ENCODE measurements at regions not wholly inside any gene's neighbourhood (a gene's known extent, or its start where the extent isn't known, plus 50 kb on each side); places are given as distances from the start of the nearest gene placed in this dataset.

DNA sequence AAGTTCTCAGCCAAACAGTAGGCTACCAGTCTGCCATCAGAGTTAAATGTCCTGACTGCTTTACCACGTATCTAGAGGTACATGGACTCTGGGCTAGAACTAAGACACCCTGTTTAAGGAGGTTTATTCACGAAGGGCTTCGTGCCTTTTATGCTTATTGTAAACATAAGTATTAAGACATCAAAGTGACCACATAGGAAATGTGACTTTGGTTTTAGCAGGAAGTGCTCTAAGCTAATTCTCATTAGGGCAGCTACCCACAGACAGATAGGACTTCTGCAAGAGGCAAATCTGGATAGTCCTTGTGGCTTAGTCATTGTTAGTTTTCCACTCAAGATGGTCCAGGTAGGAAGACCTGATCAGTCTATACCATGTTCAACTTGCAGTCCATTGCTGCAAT, 233.3 kb upstream of the MGAT5 start:
- Mint-ChIP-seq H3K27me3 (ENCODE audit: insufficient read depth) (no peaks in the 10 kb centered on the region), H3K36me3 (ENCODE audit: low read depth) (no peaks in the 10 kb centered on the region), H3K9me3 (no peaks in the 10 kb centered on the region), H3K4me3 (no peak overlapping the region), H3K4me1 (ENCODE audit: low read depth) (peaks cover 66% of the 10 kb centered on the region), H3K27ac (no peak overlapping the region)
- DNase-seq = no peak
- TF ChIP-seq, protein P1, sequence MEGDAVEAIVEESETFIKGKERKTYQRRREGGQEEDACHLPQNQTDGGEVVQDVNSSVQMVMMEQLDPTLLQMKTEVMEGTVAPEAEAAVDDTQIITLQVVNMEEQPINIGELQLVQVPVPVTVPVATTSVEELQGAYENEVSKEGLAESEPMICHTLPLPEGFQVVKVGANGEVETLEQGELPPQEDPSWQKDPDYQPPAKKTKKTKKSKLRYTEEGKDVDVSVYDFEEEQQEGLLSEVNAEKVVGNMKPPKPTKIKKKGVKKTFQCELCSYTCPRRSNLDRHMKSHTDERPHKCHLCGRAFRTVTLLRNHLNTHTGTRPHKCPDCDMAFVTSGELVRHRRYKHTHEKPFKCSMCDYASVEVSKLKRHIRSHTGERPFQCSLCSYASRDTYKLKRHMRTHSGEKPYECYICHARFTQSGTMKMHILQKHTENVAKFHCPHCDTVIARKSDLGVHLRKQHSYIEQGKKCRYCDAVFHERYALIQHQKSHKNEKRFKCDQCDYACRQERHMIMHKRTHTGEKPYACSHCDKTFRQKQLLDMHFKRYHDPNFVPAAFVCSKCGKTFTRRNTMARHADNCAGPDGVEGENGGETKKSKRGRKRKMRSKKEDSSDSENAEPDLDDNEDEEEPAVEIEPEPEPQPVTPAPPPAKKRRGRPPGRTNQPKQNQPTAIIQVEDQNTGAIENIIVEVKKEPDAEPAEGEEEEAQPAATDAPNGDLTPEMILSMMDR (IDR thresholded peaks at IDR 0.05) = no peak

DNA sequence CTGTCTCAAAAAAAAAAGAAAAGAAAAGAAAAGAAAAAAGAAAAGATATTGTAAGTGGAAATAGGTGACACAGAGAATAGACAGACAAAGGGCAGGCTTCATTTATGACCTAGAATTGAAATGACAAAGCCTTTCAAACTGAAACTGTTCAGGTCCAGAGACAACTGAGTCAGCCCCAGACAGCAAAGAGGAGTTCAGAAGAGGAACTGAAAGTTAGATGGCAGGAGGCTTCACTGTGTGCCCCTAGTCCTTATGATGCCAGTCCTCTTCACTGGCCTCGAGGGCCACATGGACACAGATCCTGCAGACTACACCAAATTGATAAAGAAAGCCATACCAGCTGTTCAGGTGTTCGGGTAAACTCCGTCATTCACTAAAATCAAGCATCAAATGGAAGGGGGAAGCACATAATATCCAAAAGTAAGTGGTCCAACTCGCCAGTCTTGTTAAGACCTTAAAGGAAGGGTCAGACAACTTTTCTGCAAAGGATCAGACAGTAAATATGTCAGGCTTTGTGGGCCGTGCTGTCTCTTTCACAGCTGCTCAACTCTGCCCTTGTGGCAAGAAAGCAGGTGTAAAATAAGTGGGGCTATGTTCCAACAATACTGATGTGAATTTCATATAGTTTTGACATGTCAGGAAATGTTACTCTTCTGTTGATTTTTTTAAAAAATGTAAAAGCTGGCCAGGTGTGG, 231.9 kb upstream of the MGAT5 start:
- Mint-ChIP-seq H3K4me3 (peak overlapping the region; percentile 27; the same call in 1 of the 2 replicates), H3K27me3 (ENCODE audit: insufficient read depth) (no peaks in the 10 kb centered on the region), H3K4me1 (ENCODE audit: low read depth) (peaks cover 54% of the 10 kb centered on the region), H3K36me3 (ENCODE audit: low read depth) (no peaks in the 10 kb centered on the region), H3K9me3 (no peaks in the 10 kb centered on the region), H3K27ac (no peak overlapping the region)
- no peak for DNase-seq
- TF ChIP-seq, protein P1 (IDR thresholded peaks at IDR 0.05) = no peak

DNA sequence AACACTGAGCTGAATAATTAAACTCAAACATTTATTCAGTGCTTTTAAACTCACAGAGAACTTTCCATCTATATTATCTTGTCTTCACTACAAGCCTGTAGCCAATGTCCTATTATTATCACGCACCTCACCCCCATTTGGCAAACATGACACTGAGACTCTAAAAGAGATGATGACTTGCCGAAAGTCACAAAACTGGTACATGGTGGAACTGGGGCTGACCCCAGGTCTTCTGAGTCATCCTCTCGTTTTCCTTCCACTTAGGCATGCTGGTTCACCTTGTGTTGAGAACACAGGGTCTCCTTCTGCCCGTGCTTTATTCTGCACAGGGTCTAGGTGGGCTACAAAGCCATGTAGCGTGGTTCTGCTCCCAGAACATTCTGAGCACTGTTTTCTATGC, 230.0 kb upstream of the MGAT5 start:
- peaks cover 3% of the 10 kb centered on the region; the same call in 1 of the 2 replicates for H3K27me3 Mint-ChIP-seq (ENCODE audit: insufficient read depth)
- no peak for DNase-seq
- no peak overlapping the region for H3K4me3 Mint-ChIP-seq
- no peaks in the 10 kb centered on the region for H3K36me3 Mint-ChIP-seq (ENCODE audit: low read depth)
- H3K4me1 Mint-ChIP-seq (ENCODE audit: low read depth) = peaks cover 43% of the 10 kb centered on the region; the same call in 1 of the 2 replicates
- no peak overlapping the region for H3K27ac Mint-ChIP-seq
- H3K9me3 Mint-ChIP-seq = no peaks in the 10 kb centered on the region
- TF ChIP-seq, protein P1 (IDR thresholded peaks at IDR 0.05) = no peak

DNA sequence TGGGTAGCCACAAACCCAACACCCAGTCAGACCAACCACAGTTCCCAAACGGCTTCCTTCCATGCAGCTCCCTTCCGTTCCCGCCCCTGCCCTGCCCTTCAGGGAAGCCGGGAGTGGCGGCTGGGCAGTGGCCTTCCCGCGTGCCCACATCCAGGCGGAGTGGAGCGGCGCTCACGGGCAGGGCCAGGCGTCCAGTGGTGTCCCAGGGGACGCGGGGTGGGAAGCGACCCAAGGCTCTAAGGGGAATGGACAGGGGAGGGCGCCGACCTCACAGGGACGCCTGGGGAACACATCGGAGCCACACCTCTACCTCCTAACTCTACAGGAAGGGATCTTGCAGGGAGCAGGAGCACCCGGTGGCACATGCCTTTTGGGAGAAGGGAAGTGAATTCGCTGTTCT, 225.9 kb upstream of the MGAT5 start:
- no peak for DNase-seq
- TF ChIP-seq, protein P1 (IDR thresholded peaks at IDR 0.05) = no peak
- Mint-ChIP-seq H3K27me3 (ENCODE audit: insufficient read depth) (peaks cover 14% of the 10 kb centered on the region; the same call in 1 of the 2 replicates), H3K4me3 (no peak overlapping the region; the same call in 1 of the 2 replicates), H3K9me3 (no peaks in the 10 kb centered on the region), H3K36me3 (ENCODE audit: low read depth) (no peaks in the 10 kb centered on the region), H3K27ac (no peak overlapping the region), H3K4me1 (ENCODE audit: low read depth) (peaks cover 29% of the 10 kb centered on the region)

DNA sequence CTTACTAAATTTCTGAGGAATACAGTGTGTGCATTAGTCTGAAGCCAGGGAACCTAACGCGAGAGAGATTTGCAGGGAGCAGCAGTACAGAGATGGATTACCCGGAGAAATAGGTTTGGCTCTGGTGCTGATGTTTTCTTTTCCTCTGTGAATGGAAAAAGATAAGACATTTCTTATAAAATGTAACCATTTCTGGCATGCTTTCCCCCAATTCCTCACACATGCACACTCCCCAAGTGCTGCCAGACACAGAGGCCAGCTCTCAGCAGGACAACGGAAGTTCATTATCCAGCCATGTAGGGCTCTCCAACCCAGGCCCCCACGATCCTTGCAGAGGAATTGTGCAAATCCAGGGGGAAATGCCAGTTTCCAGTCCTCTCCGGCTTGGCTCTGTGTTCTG, 224.5 kb upstream of the MGAT5 start:
- no peaks in the 10 kb centered on the region for H3K36me3 Mint-ChIP-seq (ENCODE audit: low read depth)
- H3K4me3 Mint-ChIP-seq = no peak overlapping the region
- peaks cover 19% of the 10 kb centered on the region for H3K4me1 Mint-ChIP-seq (ENCODE audit: low read depth)
- TF ChIP-seq, protein P1 (IDR thresholded peaks at IDR 0.05) = no peak
- DNase-seq = no peak
- H3K9me3 Mint-ChIP-seq = no peaks in the 10 kb centered on the region
- H3K27ac Mint-ChIP-seq = no peak overlapping the region
- peaks cover 14% of the 10 kb centered on the region; the same call in 1 of the 2 replicates for H3K27me3 Mint-ChIP-seq (ENCODE audit: insufficient read depth)
